IMR-90 (cell line): ENCODE measurements at regions not wholly inside any gene's neighbourhood (a gene's known extent, or its start where the extent isn't known, plus 50 kb on each side); places are given as distances from the start of the nearest gene placed in this dataset.

ENCODE experiments used
- BHLHE40 ChIP-seq: fragments of 150-350 bp; IDR thresholded peaks from 2 replicates; pipeline ENCODE4 v1.6.1; 2016; ENCODE audit warnings: mild to moderate bottlenecking, low read depth, low read length
- FOS ChIP-seq: fragments of 150-350 bp; IDR thresholded peaks from 2 replicates; pipeline ENCODE4 v1.6.1; 2016; ENCODE audit warnings: low read depth, low read length
- MAFK ChIP-seq: IDR thresholded peaks from 2 replicates; pipeline ENCODE4 v1.6.1; 2012; ENCODE audit warnings: low read depth, low read length, improper control_type of control experiment
- POLR2A ChIP-seq: IDR thresholded peaks from 2 replicates; pipeline ENCODE4 v1.6.1; 2012; ENCODE audit warnings: mild to moderate bottlenecking, low read depth, low read length
- RAD21 ChIP-seq: IDR thresholded peaks from 2 replicates; pipeline ENCODE4 v1.6.1; 2012; ENCODE audit warnings: low read length, improper control_type of control experiment
- RCOR1 ChIP-seq: IDR thresholded peaks from 2 replicates; pipeline ENCODE4 v1.6.1; 2012; ENCODE audit warnings: mild to moderate bottlenecking, low read length, improper control_type of control experiment; ENCODE audit not compliant: insufficient replicate concordance
- RFX5 ChIP-seq: IDR thresholded peaks from 2 replicates; pipeline ENCODE4 v1.8.0; 2012; ENCODE audit warnings: low read depth, mild to moderate bottlenecking, low read length, moderate library complexity
- SMC3 ChIP-seq: fragments of 150-350 bp; IDR thresholded peaks from 2 replicates; pipeline ENCODE4 v1.6.1; 2016; ENCODE audit warnings: low read depth, mild to moderate bottlenecking, antibody characterized with exemption, low read length, moderate library complexity
- TF ChIP-seq, protein P1 (sequence below): conservative IDR thresholded peaks from 2 replicates; pipeline ENCODE4 v1.5.1; 2012; ENCODE audit warnings: mild to moderate bottlenecking, low read depth, low read length, improper control_type of control experiment
- TF ChIP-seq, protein P2 (sequence below): fragments of 150-350 bp; IDR thresholded peaks from 2 replicates; pipeline ENCODE4 v1.6.1; 2017; ENCODE audit warnings: mild to moderate bottlenecking, antibody characterized with exemption, low read length, low read depth
- TF ChIP-seq, protein P3 (sequence below): fragments of 150-350 bp; IDR thresholded peaks from 2 replicates; pipeline ENCODE4 v1.6.1; 2016; ENCODE audit warnings: low read depth, mild to moderate bottlenecking, low read length, moderate library complexity, borderline replicate concordance

DNA sequence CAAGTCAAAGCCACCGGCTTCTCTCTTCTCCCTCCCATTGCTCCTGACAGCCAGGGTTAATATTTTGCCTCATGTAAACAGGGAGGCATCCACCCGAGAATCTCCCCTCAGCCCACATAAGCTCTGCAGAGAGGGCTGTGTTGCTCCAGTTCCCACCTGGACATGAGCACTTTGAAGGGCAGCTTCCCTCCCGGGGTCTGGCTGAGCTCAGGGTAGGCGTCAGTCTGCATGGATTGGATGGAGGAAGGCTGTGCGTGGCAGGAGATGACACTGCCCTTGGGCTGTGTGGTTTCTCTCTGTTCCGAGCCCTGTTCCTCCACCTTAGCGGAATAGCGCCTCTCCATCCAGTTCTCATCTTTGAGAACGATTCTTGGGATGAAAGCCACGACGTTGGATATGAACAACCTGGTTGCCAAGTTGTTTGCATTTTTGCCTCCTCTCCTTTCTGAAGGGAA is 53.7 kb upstream of the ETS2 start:
- TF ChIP-seq BHLHE40 (no peak), POLR2A (no peak), RFX5 (no peak), RAD21 (no peak), SMC3 (no peak), FOS (no peak), MAFK (no peak), RCOR1 (no peak)
- TF ChIP-seq, protein P1, sequence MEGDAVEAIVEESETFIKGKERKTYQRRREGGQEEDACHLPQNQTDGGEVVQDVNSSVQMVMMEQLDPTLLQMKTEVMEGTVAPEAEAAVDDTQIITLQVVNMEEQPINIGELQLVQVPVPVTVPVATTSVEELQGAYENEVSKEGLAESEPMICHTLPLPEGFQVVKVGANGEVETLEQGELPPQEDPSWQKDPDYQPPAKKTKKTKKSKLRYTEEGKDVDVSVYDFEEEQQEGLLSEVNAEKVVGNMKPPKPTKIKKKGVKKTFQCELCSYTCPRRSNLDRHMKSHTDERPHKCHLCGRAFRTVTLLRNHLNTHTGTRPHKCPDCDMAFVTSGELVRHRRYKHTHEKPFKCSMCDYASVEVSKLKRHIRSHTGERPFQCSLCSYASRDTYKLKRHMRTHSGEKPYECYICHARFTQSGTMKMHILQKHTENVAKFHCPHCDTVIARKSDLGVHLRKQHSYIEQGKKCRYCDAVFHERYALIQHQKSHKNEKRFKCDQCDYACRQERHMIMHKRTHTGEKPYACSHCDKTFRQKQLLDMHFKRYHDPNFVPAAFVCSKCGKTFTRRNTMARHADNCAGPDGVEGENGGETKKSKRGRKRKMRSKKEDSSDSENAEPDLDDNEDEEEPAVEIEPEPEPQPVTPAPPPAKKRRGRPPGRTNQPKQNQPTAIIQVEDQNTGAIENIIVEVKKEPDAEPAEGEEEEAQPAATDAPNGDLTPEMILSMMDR: no peak
- TF ChIP-seq, protein P2, sequence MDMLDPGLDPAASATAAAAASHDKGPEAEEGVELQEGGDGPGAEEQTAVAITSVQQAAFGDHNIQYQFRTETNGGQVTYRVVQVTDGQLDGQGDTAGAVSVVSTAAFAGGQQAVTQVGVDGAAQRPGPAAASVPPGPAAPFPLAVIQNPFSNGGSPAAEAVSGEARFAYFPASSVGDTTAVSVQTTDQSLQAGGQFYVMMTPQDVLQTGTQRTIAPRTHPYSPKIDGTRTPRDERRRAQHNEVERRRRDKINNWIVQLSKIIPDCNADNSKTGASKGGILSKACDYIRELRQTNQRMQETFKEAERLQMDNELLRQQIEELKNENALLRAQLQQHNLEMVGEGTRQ: no peak
- TF ChIP-seq, protein P3, sequence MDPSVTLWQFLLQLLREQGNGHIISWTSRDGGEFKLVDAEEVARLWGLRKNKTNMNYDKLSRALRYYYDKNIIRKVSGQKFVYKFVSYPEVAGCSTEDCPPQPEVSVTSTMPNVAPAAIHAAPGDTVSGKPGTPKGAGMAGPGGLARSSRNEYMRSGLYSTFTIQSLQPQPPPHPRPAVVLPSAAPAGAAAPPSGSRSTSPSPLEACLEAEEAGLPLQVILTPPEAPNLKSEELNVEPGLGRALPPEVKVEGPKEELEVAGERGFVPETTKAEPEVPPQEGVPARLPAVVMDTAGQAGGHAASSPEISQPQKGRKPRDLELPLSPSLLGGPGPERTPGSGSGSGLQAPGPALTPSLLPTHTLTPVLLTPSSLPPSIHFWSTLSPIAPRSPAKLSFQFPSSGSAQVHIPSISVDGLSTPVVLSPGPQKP: no peak
